NK-92 treated with Interleukin-12 subunit alpha and Interleukin-12 subunit beta, amount 100 ng/mL, for 24 hours (cell line): ENCODE measurements at regions not wholly inside any gene's neighbourhood (a gene's known extent, or its start where the extent isn't known, plus 50 kb on each side); places are given as distances from the start of the nearest gene placed in this dataset.

Experiments used
- DNase-seq: peaks from one replicate; lab custom pipeline; 2025; lab: John Stamatoyannopoulos, UW

- DNase-seq: no peak
Measured at GRCh38 chr2:144242311-144242710, 277.6 kb downstream of the ZEB2 start.

- no peak for DNase-seq
Measured at GRCh38 chr2:144241801-144242200, 278.1 kb downstream of the ZEB2 start.

- DNase-seq: no peak
Measured at GRCh38 chr2:144240656-144241339, 279.1 kb downstream of the ZEB2 start.

GRCh38 chr2:144239726-144240125 is 280.2 kb downstream of the ZEB2 start:
- no peak for DNase-seq

GRCh38 chr2:144239306-144239705 is 280.6 kb downstream of the ZEB2 start:
- no peak for DNase-seq

GRCh38 chr2:144237830-144238627 is 281.9 kb downstream of the ZEB2 start:
- DNase-seq: no peak

GRCh38 chr2:144237108-144237507 is 282.8 kb downstream of the ZEB2 start:
- no peak for DNase-seq

GRCh38 chr2:144235050-144235449 is 284.9 kb downstream of the ZEB2 start:
- no peak for DNase-seq

- no peak for DNase-seq
Measured at GRCh38 chr2:144234542-144234871, 285.4 kb downstream of the ZEB2 start.

- DNase-seq: no peak
Measured at GRCh38 chr2:144233733-144234541, 286.0 kb downstream of the ZEB2 start.

- DNase-seq: no peak
Measured at GRCh38 chr2:144233317-144233716, 286.6 kb downstream of the ZEB2 start.

- no peak for DNase-seq
Measured at GRCh38 chr2:144230448-144231085, 289.4 kb downstream of the ZEB2 start.

GRCh38 chr2:144230033-144230432 is 289.9 kb downstream of the ZEB2 start:
- DNase-seq: no peak

GRCh38 chr2:144229296-144229695 is 290.6 kb downstream of the ZEB2 start:
- no peak for DNase-seq

- no peak for DNase-seq
Measured at GRCh38 chr2:144227427-144228105, 292.4 kb downstream of the ZEB2 start.

- DNase-seq: no peak
Measured at GRCh38 chr2:144225076-144225475, 294.8 kb downstream of the ZEB2 start.

GRCh38 chr2:144224472-144224871 is 295.4 kb downstream of the ZEB2 start:
- no peak for DNase-seq

GRCh38 chr2:144219979-144220378 is 299.9 kb downstream of the ZEB2 start:
- DNase-seq: no peak

- no peak for DNase-seq
Measured at GRCh38 chr2:144217853-144218633, 301.9 kb downstream of the ZEB2 start.

GRCh38 chr2:144215701-144216675 is 303.9 kb downstream of the ZEB2 start:
- DNase-seq: no peak
